HAP-1 (cell line): ENCODE measurements at regions not wholly inside any gene's neighbourhood (a gene's known extent, or its start where the extent isn't known, plus 50 kb on each side); places are given as distances from the start of the nearest gene placed in this dataset.
A peak's percentile ranks its signal among the peaks of the same experiment; 100 is the strongest.

Source experiments
- DNase-seq, 2 experiments: peaks; one replicate each; pipeline ENCODE4 v3.0.0-alpha.2; 2016 to 2020; ENCODE audit warnings: low spot score in 2 of 2
- H3K27me3 ChIP-seq: fragments of 250-450 bp; sonication (Bioruptor Pico); 2 replicates; pipeline ENCODE4 v1.5.1; 2020; ENCODE audit warnings: low read depth, mild to moderate bottlenecking, moderate library complexity
- H3K36me3 ChIP-seq: fragments of 250-450 bp; sonication (Bioruptor Pico); replicated peaks from 2 replicates; pipeline ENCODE4 v1.5.1; 2020; ENCODE audit warnings: mild to moderate bottlenecking
- H3K4me1 ChIP-seq: fragments of 250-450 bp; sonication (Bioruptor Pico); 2 replicates; pipeline ENCODE4 v1.5.1; 2020; ENCODE audit warnings: mild to moderate bottlenecking
- H3K4me3 ChIP-seq: fragments of 250-450 bp; sonication (Bioruptor Pico); 2 replicates; pipeline ENCODE4 v1.5.1; 2020; ENCODE audit warnings: mild to moderate bottlenecking, moderate library complexity
- H3K9me3 ChIP-seq: fragments of 250-450 bp; sonication (Bioruptor Pico); 2 replicates; pipeline ENCODE4 v1.5.1; 2020; ENCODE audit warnings: mild to moderate bottlenecking, moderate library complexity
- in situ Hi-C: fragments of 300-500 bp; cut with MboI; formaldehyde crosslinking; loops from 3 replicates; pipeline ENCODE4 v1.14.3; 2020; ENCODE audit warnings: low sequenced_read_pairs, inconsistent platforms, mixed read lengths

DNA sequence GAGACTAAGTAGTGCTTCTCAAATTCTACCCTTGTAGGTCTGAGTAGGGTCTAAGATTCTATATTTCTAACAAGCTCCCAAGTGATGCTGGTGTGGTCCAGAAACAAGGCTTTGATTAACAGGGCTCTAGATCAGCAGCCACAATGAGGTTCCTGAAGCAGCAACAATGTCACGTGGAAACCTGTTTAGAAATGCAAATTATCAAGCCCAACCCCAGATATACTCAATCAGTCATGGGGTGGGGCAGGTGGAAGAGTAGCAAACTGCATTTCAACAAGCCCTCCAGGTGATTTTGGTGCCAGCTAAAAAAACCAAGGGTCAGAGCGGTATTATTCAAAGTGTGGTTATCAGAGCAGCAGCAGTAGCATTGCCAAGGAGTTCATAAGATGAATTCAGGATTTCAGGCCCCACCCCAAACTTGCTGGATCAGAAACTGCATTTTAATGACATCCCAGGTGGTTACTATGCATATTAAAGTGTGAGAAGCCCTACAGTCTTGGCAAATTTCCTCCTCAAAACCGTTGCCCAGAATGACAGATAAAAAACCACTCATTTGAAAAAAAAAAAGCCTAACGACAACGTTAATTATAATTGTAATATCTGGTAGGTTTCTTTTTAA, 199.2 kb downstream of the AHR start:
- no peaks in the 10 kb centered on the region for H3K36me3 ChIP-seq
- H3K27me3 ChIP-seq = 0 out of 2 replicates have a peak, but pooled peaks cover 2% of the 10 kb centered on the region
- H3K4me3 ChIP-seq = no peak overlapping the region
- DNase-seq = no peak
- H3K4me1 ChIP-seq = peaks cover 11% of the 10 kb centered on the region
- no peaks in the 10 kb centered on the region for H3K9me3 ChIP-seq
- in situ Hi-C loops = no loop called here

DNA sequence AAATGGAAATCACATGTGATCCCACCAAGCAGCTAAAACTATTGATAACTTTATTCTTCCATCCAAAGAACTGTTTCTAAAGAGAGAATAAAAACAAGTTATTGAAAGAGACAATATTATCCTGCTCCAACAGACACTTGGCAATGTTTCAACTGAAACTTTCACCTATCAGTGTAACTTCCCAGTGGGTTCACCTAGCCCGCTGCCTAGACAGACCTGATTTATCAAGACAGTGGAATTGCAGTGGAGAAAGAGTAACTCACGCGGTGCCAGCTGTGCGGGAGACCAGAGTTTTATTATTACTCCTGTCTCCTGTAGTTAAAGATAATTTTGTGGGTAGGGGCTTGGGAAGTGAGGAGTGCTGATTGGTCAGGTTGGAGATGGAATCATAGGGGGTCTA, 199.8 kb downstream of the AHR start:
- Histone ChIP-seq H3K36me3 (no peaks in the 10 kb centered on the region), H3K27me3 (0 out of 2 replicates have a peak, but pooled peaks cover 2% of the 10 kb centered on the region), H3K9me3 (no peaks in the 10 kb centered on the region), H3K4me3 (no peak overlapping the region), H3K4me1 (peaks cover 15% of the 10 kb centered on the region)
- in situ Hi-C loops = no loop called here
- no peak for DNase-seq

DNA sequence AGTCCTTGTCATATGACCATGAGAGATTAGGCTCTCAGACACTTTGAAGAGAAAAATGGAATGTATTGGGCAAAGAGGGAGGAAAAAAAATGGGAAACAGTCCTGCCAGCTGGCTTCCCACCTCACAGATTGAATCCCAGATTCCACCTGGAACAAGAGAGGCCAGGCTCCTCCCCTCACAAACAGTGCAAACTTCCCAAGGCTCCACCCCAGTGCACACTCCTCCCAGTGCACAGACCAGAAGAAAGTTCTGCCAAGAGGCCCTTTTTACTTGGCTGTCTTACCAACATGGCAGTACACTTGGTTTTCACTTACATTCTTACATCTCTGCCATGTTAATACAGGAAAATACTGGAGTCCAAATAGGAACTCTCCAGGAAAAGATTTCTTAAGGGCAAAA, 202.3 kb downstream of the AHR start:
- Histone ChIP-seq H3K36me3 (no peaks in the 10 kb centered on the region), H3K27me3 (no peaks in the 10 kb centered on the region), H3K4me3 (no peak overlapping the region), H3K4me1 (peaks cover 15% of the 10 kb centered on the region), H3K9me3 (no peaks in the 10 kb centered on the region)
- DNase-seq = no peak
- in situ Hi-C loops = no loop called here

DNA sequence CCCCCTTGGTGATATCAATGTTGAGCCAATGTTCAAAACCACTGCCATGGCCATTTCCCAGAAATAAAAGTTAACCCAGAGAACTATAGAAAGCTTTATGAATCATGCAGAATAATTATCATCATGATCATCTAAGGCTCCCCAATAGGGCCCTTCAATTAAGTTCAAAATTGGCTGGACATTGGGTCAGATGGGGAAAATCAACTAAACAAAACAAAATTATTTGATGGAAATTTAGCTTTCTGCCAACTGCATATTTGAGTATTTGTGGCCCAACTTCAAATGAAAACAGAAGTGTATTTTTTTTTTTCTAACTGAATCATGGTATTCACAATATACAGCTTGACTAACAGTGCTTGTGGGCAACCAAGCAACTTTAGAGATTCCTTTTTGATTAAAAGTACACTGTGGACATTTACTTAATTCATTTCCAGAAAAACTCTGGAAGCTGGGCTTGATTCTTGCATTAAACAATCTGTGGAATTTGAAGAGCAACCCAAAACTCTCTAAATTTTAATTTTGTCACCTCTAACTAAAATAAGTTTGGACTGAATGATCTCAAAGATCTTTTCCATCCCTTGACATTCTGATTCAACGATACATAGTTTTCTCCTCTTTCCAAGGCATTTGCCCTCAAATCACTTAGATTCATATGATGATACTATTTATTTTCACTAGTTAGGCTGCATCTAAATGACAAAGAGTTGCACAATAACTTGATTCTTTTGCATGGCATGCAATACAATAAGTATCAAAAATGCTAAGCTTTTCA, 203.2 kb downstream of the AHR start:
- Histone ChIP-seq H3K9me3 (no peaks in the 10 kb centered on the region), H3K4me1 (peaks cover 15% of the 10 kb centered on the region), H3K36me3 (no peaks in the 10 kb centered on the region), H3K27me3 (no peaks in the 10 kb centered on the region), H3K4me3 (no peak overlapping the region)
- DNase-seq = no peak
- in situ Hi-C loops = no loop called here

GRCh38 chr7:17502213-17503060, 204.0 kb downstream of the AHR start:
- peak; percentile 67 to 95 for DNase-seq
- no peaks in the 10 kb centered on the region for H3K9me3 ChIP-seq
- no peak overlapping the region for H3K4me3 ChIP-seq
- no peaks in the 10 kb centered on the region for H3K36me3 ChIP-seq
- H3K27me3 ChIP-seq = no peaks in the 10 kb centered on the region
- peaks cover 15% of the 10 kb centered on the region for H3K4me1 ChIP-seq
- in situ Hi-C loops = no loop called here

GRCh38 chr7:17506095-17506494, 207.6 kb downstream of the AHR start:
- Histone ChIP-seq H3K4me3 (no peak overlapping the region), H3K9me3 (no peaks in the 10 kb centered on the region), H3K27me3 (no peaks in the 10 kb centered on the region), H3K4me1 (peaks cover 15% of the 10 kb centered on the region), H3K36me3 (no peaks in the 10 kb centered on the region)
- DNase-seq = no peak
- in situ Hi-C loops = no loop called here

- Histone ChIP-seq H3K36me3 (no peaks in the 10 kb centered on the region), H3K4me1 (peaks cover 13% of the 10 kb centered on the region), H3K9me3 (no peaks in the 10 kb centered on the region), H3K27me3 (no peaks in the 10 kb centered on the region), H3K4me3 (no peak overlapping the region)
- in situ Hi-C loops = no loop called here
- DNase-seq = no peak
Observed at GRCh38 chr7:17506596-17506995, 208.1 kb downstream of the AHR start.

GRCh38 chr7:17507717-17508116, 209.3 kb downstream of the AHR start:
- Histone ChIP-seq H3K36me3 (no peaks in the 10 kb centered on the region), H3K4me3 (no peak overlapping the region), H3K9me3 (no peaks in the 10 kb centered on the region), H3K4me1 (peaks cover 4% of the 10 kb centered on the region), H3K27me3 (no peaks in the 10 kb centered on the region)
- DNase-seq = no peak
- in situ Hi-C loops = no loop called here

- Histone ChIP-seq H3K36me3 (no peaks in the 10 kb centered on the region), H3K4me1 (no peaks in the 10 kb centered on the region), H3K9me3 (no peaks in the 10 kb centered on the region), H3K4me3 (no peak overlapping the region), H3K27me3 (no peaks in the 10 kb centered on the region)
- in situ Hi-C loops = no loop called here
- DNase-seq = no peak
Observed at GRCh38 chr7:17512181-17512675, 213.8 kb downstream of the AHR start.

DNA sequence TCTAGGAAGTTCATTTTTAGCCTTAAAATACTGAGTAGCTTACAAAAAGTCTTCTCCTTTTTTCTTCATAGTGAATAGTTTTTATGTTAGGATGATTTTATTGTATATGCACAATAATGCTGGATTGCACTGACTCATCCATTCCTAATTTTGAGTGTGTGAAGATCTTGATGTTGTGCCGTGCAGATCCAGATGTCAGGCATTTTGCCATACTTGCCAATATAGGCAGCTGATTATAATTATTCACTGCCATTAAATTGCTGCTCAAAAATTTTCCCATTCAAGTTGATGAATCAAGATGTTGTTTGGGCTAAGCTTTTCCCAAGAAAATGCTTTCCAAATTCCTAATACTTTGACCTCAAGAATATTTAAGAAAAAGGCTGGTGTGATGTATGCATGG, 218.3 kb downstream of the AHR start:
- H3K4me3 ChIP-seq = no peak overlapping the region
- H3K27me3 ChIP-seq = no peaks in the 10 kb centered on the region
- no peaks in the 10 kb centered on the region for H3K9me3 ChIP-seq
- H3K4me1 ChIP-seq = no peaks in the 10 kb centered on the region
- H3K36me3 ChIP-seq = no peaks in the 10 kb centered on the region
- in situ Hi-C loops = no loop called here
- no peak for DNase-seq

GRCh38 chr7:17520941-17521340, 222.5 kb downstream of the AHR start:
- H3K9me3 ChIP-seq = no peaks in the 10 kb centered on the region
- no peak overlapping the region for H3K4me3 ChIP-seq
- no peaks in the 10 kb centered on the region for H3K27me3 ChIP-seq
- in situ Hi-C loops = no loop called here
- H3K36me3 ChIP-seq = no peaks in the 10 kb centered on the region
- H3K4me1 ChIP-seq = no peaks in the 10 kb centered on the region
- no peak for DNase-seq

DNA sequence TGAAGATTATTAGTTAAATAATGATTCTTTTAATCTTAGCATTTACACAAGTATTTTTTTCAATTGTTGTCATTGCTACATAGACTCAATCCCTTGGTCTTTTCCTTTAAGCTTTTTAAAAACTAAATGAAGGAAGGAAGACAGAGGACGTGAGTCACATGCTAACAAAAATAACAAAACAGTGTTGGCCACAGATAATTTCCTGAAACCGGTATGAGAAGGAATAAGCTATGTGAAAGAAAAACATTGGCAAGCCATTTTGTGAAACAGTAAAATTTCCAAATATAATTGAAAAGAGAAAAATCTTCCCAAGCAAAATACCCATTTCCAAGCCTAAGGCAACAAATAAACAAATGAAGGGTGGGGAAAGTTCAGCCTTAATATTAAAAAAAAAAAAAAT, 223.0 kb downstream of the AHR start:
- Histone ChIP-seq H3K4me1 (no peaks in the 10 kb centered on the region), H3K9me3 (no peaks in the 10 kb centered on the region), H3K27me3 (no peaks in the 10 kb centered on the region), H3K36me3 (no peaks in the 10 kb centered on the region), H3K4me3 (no peak overlapping the region)
- in situ Hi-C loops = no loop called here
- no peak for DNase-seq

GRCh38 chr7:17523813-17524739, 225.6 kb downstream of the AHR start:
- no peak overlapping the region for H3K4me3 ChIP-seq
- no peak for DNase-seq
- no peaks in the 10 kb centered on the region for H3K36me3 ChIP-seq
- H3K27me3 ChIP-seq = no peaks in the 10 kb centered on the region
- no peaks in the 10 kb centered on the region for H3K4me1 ChIP-seq
- H3K9me3 ChIP-seq = no peaks in the 10 kb centered on the region
- in situ Hi-C loops = no loop called here
